ENCODE measurements at regions not wholly inside any gene's neighbourhood (a gene's known extent, or its start where the extent isn't known, plus 50 kb on each side); places are given as distances from the start of the nearest gene placed in this dataset.

- TF ChIP-seq CTCF (IDR thresholded peaks at IDR 0.05 in 4 of 5, conservative IDR thresholded peaks at IDR 0.05 in 1 of 5) (no peak), POLR2A (IDR thresholded peaks at IDR 0.05) (no peak)
These were observed 101.7 kb downstream of the SOCS6 start for GRCh38 chr18:70390371-70391090.
